Esophagus squamous epithelium (tissue), 4 donors: ENCODE measurements at regions not wholly inside any gene's neighbourhood (a gene's known extent, or its start where the extent isn't known, plus 50 kb on each side); places are given as distances from the start of the nearest gene placed in this dataset.

Experiments used
- POLR2A ChIP-seq, 4 donors: fragments of 450-650 bp; IDR thresholded peaks; one replicate each; pipeline ENCODE4 v1.6.1; 2017; ENCODE audit warnings: antibody characterized with exemption in 4 of 4, mild to moderate bottlenecking in 4 of 4, moderate library complexity in 3 of 4
- TF ChIP-seq, protein P1 (sequence below), 6 experiments: fragments of 450-650 bp in 4 of 6; fragments of 200-600 bp in 2 of 6; sonication (generic) in 2 of 6; IDR thresholded peaks; one replicate each; pipeline ENCODE4 v1.5.1; 2016 to 2019; ENCODE audit warnings: antibody characterized with exemption in 6 of 6, mild to moderate bottlenecking in 4 of 6, moderate library complexity in 4 of 6

DNA sequence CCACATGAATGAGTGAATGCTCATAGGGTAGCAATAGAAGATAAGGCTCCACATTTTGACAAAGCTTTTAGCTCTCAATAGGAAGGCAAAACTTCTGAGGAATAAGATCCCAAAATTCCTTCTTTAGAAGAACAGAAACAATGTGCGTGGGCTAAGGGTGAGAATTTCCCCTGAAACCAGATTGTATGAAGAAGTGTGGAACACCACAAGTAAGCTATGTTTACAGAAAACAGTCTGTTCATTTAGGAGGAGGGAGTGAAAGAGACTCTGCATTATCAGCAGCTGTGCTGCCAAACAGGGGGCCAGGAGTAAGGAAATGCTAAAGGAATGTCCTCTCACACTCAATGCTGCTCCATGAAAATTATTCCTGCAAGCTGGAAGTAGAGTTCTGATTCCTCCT is 851.6 kb downstream of the CENPC start:
- TF ChIP-seq POLR2A (IDR thresholded peaks at IDR 0.05) = no peak
- TF ChIP-seq, protein P1, sequence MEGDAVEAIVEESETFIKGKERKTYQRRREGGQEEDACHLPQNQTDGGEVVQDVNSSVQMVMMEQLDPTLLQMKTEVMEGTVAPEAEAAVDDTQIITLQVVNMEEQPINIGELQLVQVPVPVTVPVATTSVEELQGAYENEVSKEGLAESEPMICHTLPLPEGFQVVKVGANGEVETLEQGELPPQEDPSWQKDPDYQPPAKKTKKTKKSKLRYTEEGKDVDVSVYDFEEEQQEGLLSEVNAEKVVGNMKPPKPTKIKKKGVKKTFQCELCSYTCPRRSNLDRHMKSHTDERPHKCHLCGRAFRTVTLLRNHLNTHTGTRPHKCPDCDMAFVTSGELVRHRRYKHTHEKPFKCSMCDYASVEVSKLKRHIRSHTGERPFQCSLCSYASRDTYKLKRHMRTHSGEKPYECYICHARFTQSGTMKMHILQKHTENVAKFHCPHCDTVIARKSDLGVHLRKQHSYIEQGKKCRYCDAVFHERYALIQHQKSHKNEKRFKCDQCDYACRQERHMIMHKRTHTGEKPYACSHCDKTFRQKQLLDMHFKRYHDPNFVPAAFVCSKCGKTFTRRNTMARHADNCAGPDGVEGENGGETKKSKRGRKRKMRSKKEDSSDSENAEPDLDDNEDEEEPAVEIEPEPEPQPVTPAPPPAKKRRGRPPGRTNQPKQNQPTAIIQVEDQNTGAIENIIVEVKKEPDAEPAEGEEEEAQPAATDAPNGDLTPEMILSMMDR (IDR thresholded peaks at IDR 0.05) = no peak
